ENCODE measurements at regions not wholly inside any gene's neighbourhood (a gene's known extent, or its start where the extent isn't known, plus 50 kb on each side); places are given as distances from the start of the nearest gene placed in this dataset.

- no peak overlapping the region for H3K4me3 Mint-ChIP-seq (ENCODE audit: unreplicated experiment)
- no peaks in the 10 kb centered on the region for H3K9me3 Mint-ChIP-seq (ENCODE audit: unreplicated experiment)
- H3K27me3 Mint-ChIP-seq (ENCODE audit: unreplicated experiment) = peaks cover 12% of the 10 kb centered on the region
- no peaks in the 10 kb centered on the region for H3K36me3 Mint-ChIP-seq (ENCODE audit: unreplicated experiment)
- DNase-seq (ENCODE audit: extremely low spot score, unreplicated experiment) = no peak
- no peak overlapping the region for H3K27ac Mint-ChIP-seq (ENCODE audit: unreplicated experiment)
- no peaks in the 10 kb centered on the region for H3K4me1 Mint-ChIP-seq (ENCODE audit: unreplicated experiment)
- TF ChIP-seq CTCF (IDR thresholded peaks at IDR 0.05) = no peak
Observed at GRCh38 chr3:22606461-22606860, 596.7 kb upstream of the UBE2E2 start.

- Mint-ChIP-seq H3K4me1 (ENCODE audit: unreplicated experiment) (no peaks in the 10 kb centered on the region), H3K9me3 (ENCODE audit: unreplicated experiment) (no peaks in the 10 kb centered on the region), H3K4me3 (ENCODE audit: unreplicated experiment) (no peak overlapping the region), H3K36me3 (ENCODE audit: unreplicated experiment) (no peaks in the 10 kb centered on the region), H3K27me3 (ENCODE audit: unreplicated experiment) (peaks cover 7% of the 10 kb centered on the region), H3K27ac (ENCODE audit: unreplicated experiment) (no peak overlapping the region)
- no peak for TF ChIP-seq CTCF (IDR thresholded peaks at IDR 0.05)
- no peak for DNase-seq (ENCODE audit: extremely low spot score, unreplicated experiment)
Observed at GRCh38 chr3:22606938-22607337, 596.2 kb upstream of the UBE2E2 start.

- no peak for DNase-seq (ENCODE audit: extremely low spot score, unreplicated experiment)
- Mint-ChIP-seq H3K4me1 (ENCODE audit: unreplicated experiment) (no peaks in the 10 kb centered on the region), H3K9me3 (ENCODE audit: unreplicated experiment) (no peaks in the 10 kb centered on the region), H3K27ac (ENCODE audit: unreplicated experiment) (no peak overlapping the region), H3K36me3 (ENCODE audit: unreplicated experiment) (no peaks in the 10 kb centered on the region), H3K27me3 (ENCODE audit: unreplicated experiment) (peaks cover 6% of the 10 kb centered on the region), H3K4me3 (ENCODE audit: unreplicated experiment) (no peak overlapping the region)
- TF ChIP-seq CTCF (IDR thresholded peaks at IDR 0.05) = no peak
Observed at GRCh38 chr3:22608093-22608492, 595.0 kb upstream of the UBE2E2 start.

GRCh38 chr3:22608721-22609120 is 594.4 kb upstream of the UBE2E2 start:
- H3K36me3 Mint-ChIP-seq (ENCODE audit: unreplicated experiment) = no peaks in the 10 kb centered on the region
- H3K4me1 Mint-ChIP-seq (ENCODE audit: unreplicated experiment) = no peaks in the 10 kb centered on the region
- H3K9me3 Mint-ChIP-seq (ENCODE audit: unreplicated experiment) = no peaks in the 10 kb centered on the region
- no peak for TF ChIP-seq CTCF (IDR thresholded peaks at IDR 0.05)
- H3K27me3 Mint-ChIP-seq (ENCODE audit: unreplicated experiment) = peaks cover 6% of the 10 kb centered on the region
- H3K4me3 Mint-ChIP-seq (ENCODE audit: unreplicated experiment) = no peak overlapping the region
- no peak for DNase-seq (ENCODE audit: extremely low spot score, unreplicated experiment)
- H3K27ac Mint-ChIP-seq (ENCODE audit: unreplicated experiment) = no peak overlapping the region

GRCh38 chr3:22609139-22609538 is 594.0 kb upstream of the UBE2E2 start:
- Mint-ChIP-seq H3K4me1 (ENCODE audit: unreplicated experiment) (no peaks in the 10 kb centered on the region), H3K9me3 (ENCODE audit: unreplicated experiment) (no peaks in the 10 kb centered on the region), H3K4me3 (ENCODE audit: unreplicated experiment) (no peak overlapping the region), H3K27me3 (ENCODE audit: unreplicated experiment) (peaks cover 6% of the 10 kb centered on the region), H3K36me3 (ENCODE audit: unreplicated experiment) (no peaks in the 10 kb centered on the region), H3K27ac (ENCODE audit: unreplicated experiment) (no peak overlapping the region)
- no peak for TF ChIP-seq CTCF (IDR thresholded peaks at IDR 0.05)
- no peak for DNase-seq (ENCODE audit: extremely low spot score, unreplicated experiment)
